Prostate gland (tissue), 2 donors: ENCODE measurements at regions not wholly inside any gene's neighbourhood (a gene's known extent, or its start where the extent isn't known, plus 50 kb on each side); places are given as distances from the start of the nearest gene placed in this dataset.

Experiments used
- DNase-seq: peaks from one replicate; pipeline ENCODE4 v3.0.0-alpha.2; 2019; ENCODE audit warnings: low spot score
- H3K27ac ChIP-seq, 2 donors: fragments of 200-600 bp; sonication (generic); 2 replicates each; pipeline ENCODE4 v1.5.1; 2017 to 2019
- H3K27me3 ChIP-seq: fragments of 200-600 bp; sonication (generic); replicated peaks from 2 replicates; pipeline ENCODE4 v1.5.1; 2019; ENCODE audit not compliant: insufficient read depth
- H3K36me3 ChIP-seq, 2 donors: fragments of 200-600 bp; sonication (generic); 1 replicate in 1 of 2; 2 replicates in 1 of 2; pipeline versions ENCODE4 v1.5.1 to v1.8.1; 2017 to 2019
- H3K4me1 ChIP-seq: fragments of 200-600 bp; sonication (generic); replicated peaks from 2 replicates; pipeline ENCODE4 v1.5.1; 2019
- H3K4me3 ChIP-seq, 2 donors: fragments of 200-600 bp; sonication (generic); 2 replicates each; pipeline ENCODE4 v1.5.1; 2017 to 2019
- H3K9me3 ChIP-seq: fragments of 200-600 bp; sonication (generic); 2 replicates; pipeline ENCODE4 v1.5.1; 2017
- CTCF ChIP-seq, 4 experiments: fragments of 200-600 bp in 2 of 4; fragments of 450-650 bp in 2 of 4; sonication (generic) in 2 of 4; IDR thresholded peaks; 1 replicate in 3 of 4; 2 replicates in 1 of 4; pipeline ENCODE4 v1.5.1; 2016 to 2019; ENCODE audit warnings: antibody characterized with exemption in 4 of 4, mild to moderate bottlenecking in 2 of 4, moderate library complexity in 2 of 4
- POLR2A ChIP-seq: fragments of 450-650 bp; IDR thresholded peaks from one replicate; pipeline ENCODE4 v1.6.1; 2016; ENCODE audit warnings: antibody characterized with exemption, mild to moderate bottlenecking
- POLR2AphosphoS5 ChIP-seq: sonication (generic); formaldehyde crosslinking; IDR thresholded peaks from one replicate; pipeline ENCODE4 v1.6.1; 2017; ENCODE audit warnings: antibody characterized with exemption
- WGBS: methylation state at CpG from one replicate; pipeline ENCODE4 v1.1.5; 2018; 5-methylcytosine and 5-hydroxymethylcytosine counted together
- intact Hi-C: fragments of 100-400 bp; cut with DNase I; formaldehyde crosslinking; loops from one replicate; pipeline ENCODE4 v1.14.2; 2022

DNA sequence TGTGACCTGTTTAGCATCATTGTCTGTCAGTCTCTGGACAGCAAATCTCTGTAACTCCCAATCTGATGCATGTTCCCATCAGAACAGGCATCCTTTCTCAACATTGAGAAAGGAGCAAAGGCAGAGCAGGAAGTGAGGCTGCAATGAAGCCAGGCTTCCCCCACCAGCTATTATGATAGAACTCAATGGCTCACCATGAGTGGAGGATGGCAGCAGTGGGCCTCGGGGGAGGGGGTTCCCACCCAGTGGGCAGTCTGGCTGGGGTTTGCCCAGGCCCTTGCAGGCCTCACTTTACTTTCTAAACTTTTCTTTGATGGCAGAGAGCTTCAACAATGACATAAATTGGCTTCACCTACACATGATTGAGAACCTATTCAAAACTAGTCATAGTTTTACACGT is 240.6 kb upstream of the CXCR4 start:
- Histone ChIP-seq H3K9me3 (no peaks in the 10 kb centered on the region), H3K36me3 (no peaks in the 10 kb centered on the region), H3K27me3 (no peaks in the 10 kb centered on the region), H3K4me3 (no peak overlapping the region), H3K27ac (no peak overlapping the region), H3K4me1 (no peaks in the 10 kb centered on the region)
- intact Hi-C loops = no loop called here
- WGBS = 65% methylated on average over 2 of the region's 2 CpGs
- no peak for DNase-seq
- TF ChIP-seq POLR2A (no peak), POLR2AphosphoS5 (no peak), CTCF (IDR thresholded peaks at IDR 0.05) (no peak)

DNA sequence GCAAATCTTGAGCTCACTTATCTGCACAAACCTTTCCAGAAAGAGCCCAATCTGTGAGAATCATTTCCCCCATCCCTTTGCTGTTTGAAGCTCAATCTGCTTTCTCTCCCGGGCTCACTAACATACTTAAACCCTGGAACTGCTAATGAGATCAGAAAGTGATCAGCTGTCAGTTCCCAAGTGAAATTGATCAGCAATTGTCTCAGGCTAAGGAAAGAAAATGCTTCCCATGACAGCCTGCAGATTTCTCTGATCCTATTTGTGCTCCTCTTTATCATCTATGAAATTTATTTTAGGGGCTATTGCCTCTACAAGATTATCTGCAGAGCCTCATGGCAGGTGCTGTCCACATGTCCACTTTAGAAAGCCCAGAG is 239.0 kb upstream of the CXCR4 start:
- no peak for DNase-seq
- 59% methylated on average over 1 of the region's 1 CpG for WGBS
- no peak overlapping the region for H3K27ac ChIP-seq
- no peak for TF ChIP-seq POLR2AphosphoS5
- no peak for TF ChIP-seq POLR2A
- TF ChIP-seq CTCF (IDR thresholded peaks at IDR 0.05) = no peak
- H3K4me3 ChIP-seq = no peak overlapping the region
- intact Hi-C loops = no loop called here
- no peaks in the 10 kb centered on the region for H3K4me1 ChIP-seq
- H3K9me3 ChIP-seq = no peaks in the 10 kb centered on the region
- no peaks in the 10 kb centered on the region for H3K27me3 ChIP-seq
- no peaks in the 10 kb centered on the region for H3K36me3 ChIP-seq

DNA sequence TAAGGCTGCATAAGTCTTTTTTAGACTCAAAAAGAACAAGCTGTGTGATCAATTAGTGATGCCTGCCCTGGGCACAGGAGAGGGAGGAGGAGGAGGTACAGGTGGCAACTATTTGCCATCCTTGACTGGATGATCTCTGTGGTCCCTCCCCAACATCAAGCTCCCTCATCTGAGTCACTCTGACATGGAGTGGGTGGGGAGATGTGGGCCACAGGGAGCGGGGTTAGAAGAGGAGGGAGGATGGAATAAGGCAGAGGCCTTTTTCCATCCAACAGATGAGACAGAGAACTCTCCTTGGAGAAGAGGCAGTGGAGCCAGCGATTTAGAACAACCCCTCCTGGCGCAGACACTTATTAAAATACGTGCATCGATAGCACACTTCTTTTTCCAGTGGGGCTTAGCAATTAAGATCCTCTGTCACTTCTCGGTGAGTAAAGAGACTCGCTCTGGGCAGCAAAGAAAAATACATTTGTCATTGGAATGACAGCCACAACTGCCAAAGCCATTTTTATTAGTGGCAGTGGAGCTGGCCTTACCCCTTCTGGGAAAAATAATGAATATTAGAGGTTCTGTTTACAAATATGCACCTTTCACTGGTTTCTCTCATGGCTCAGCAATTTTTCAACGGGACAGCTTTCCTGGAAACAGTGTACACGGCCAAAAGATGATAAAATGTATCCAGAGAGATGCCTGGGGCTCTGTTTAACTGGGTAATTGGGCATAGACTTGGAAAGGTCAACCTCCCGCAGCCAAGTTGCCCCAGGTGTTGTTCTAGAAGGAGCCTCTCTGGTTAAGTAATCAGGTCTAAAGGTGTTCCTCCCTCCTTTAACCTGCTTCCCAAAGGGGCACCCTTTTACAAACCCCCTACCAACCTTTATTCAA is 238.4 kb upstream of the CXCR4 start:
- H3K27me3 ChIP-seq = no peaks in the 10 kb centered on the region
- no peaks in the 10 kb centered on the region for H3K4me1 ChIP-seq
- H3K27ac ChIP-seq = no peak overlapping the region
- 59% methylated on average over 10 of the region's 10 CpGs for WGBS
- no peak for DNase-seq
- TF ChIP-seq POLR2AphosphoS5 (no peak), POLR2A (no peak), CTCF (IDR thresholded peaks at IDR 0.05) (no peak)
- H3K9me3 ChIP-seq = no peaks in the 10 kb centered on the region
- intact Hi-C loops = no loop called here
- H3K36me3 ChIP-seq = no peaks in the 10 kb centered on the region
- H3K4me3 ChIP-seq = no peak overlapping the region

- Histone ChIP-seq H3K27me3 (no peaks in the 10 kb centered on the region), H3K4me1 (no peaks in the 10 kb centered on the region), H3K27ac (no peak overlapping the region), H3K36me3 (no peaks in the 10 kb centered on the region), H3K4me3 (no peak overlapping the region), H3K9me3 (no peaks in the 10 kb centered on the region)
- intact Hi-C loops = no loop called here
- no peak for DNase-seq
- 90% methylated on average over 4 of the region's 4 CpGs for WGBS
- TF ChIP-seq POLR2A = no peak
- TF ChIP-seq CTCF (IDR thresholded peaks at IDR 0.05) = no peak
- TF ChIP-seq POLR2AphosphoS5 = no peak
These were observed 233.7 kb upstream of the CXCR4 start for GRCh38 chr2:136351684-136352083.

DNA sequence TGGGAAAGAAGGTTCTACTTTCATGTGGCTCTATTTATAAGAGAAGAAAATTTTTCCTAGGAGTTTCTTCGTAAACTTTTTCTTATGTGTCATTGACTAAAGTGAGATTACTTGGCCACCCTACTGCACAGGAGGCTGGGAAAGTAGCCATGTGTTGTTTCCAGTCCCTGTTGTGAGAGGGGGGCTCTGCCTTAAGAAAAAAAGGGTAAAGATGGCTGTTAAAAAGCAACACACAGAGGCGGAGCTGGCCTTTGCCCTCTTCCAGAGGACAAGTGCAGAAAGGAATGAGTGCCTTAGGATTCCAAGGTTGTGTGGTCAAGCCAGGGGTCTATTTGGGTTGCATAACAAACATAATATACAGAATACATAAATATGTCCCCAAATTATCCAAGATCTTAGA is 230.0 kb upstream of the CXCR4 start:
- H3K9me3 ChIP-seq = no peaks in the 10 kb centered on the region
- intact Hi-C loops = no loop called here
- H3K4me1 ChIP-seq = no peaks in the 10 kb centered on the region
- TF ChIP-seq CTCF (IDR thresholded peaks at IDR 0.05) = no peak
- TF ChIP-seq POLR2A = no peak
- TF ChIP-seq POLR2AphosphoS5 = no peak
- 46% methylated on average over 2 of the region's 2 CpGs for WGBS
- no peaks in the 10 kb centered on the region for H3K27me3 ChIP-seq
- no peak for DNase-seq
- H3K27ac ChIP-seq = no peak overlapping the region
- H3K4me3 ChIP-seq = no peak overlapping the region
- no peaks in the 10 kb centered on the region for H3K36me3 ChIP-seq
